ENCODE measurements at regions not wholly inside any gene's neighbourhood (a gene's known extent, or its start where the extent isn't known, plus 50 kb on each side); places are given as distances from the start of the nearest gene placed in this dataset.

GRCh38 chr2:226431288-226431948 lies 368.2 kb downstream of the IRS1 start:
- no peaks in the 10 kb centered on the region for H3K27me3 ChIP-seq
- no peak overlapping the region for H3K4me3 ChIP-seq
- H3K27ac ChIP-seq (replicated peaks in 1 of 4) = no peak overlapping the region
- H3K9me3 ChIP-seq = no peaks in the 10 kb centered on the region
- DNase-seq (ENCODE audit: extremely low spot score) = no peak
- intact Hi-C loops (cut with DNase I) = no loop called here
- no peaks in the 10 kb centered on the region for H3K36me3 ChIP-seq
- WGBS = 54% methylated on average over 2 of the region's 2 CpGs
- no peak for TF ChIP-seq POLR2A (IDR thresholded peaks at IDR 0.05; ENCODE audit: low read depth)
- TF ChIP-seq EP300 (IDR thresholded peaks at IDR 0.05) = no peak
- TF ChIP-seq POLR2AphosphoS5 (IDR thresholded peaks at IDR 0.05) = no peak
- no peaks in the 10 kb centered on the region for H3K4me1 ChIP-seq

- Histone ChIP-seq H3K4me1 (peaks cover 0 to 6% (median 3%) of the 10 kb centered on the region in 4 donors), H3K27ac (replicated peaks in 1 of 4) (no peak overlapping the region), H3K27me3 (no peaks in the 10 kb centered on the region), H3K4me3 (no peak overlapping the region), H3K9me3 (no peaks in the 10 kb centered on the region), H3K36me3 (no peaks in the 10 kb centered on the region)
- peak; percentile 37 for DNase-seq (ENCODE audit: extremely low spot score)
- TF ChIP-seq EP300 (IDR thresholded peaks at IDR 0.05) = no peak
- no peak for TF ChIP-seq POLR2A (IDR thresholded peaks at IDR 0.05; ENCODE audit: low read depth)
- no peak for TF ChIP-seq POLR2AphosphoS5 (IDR thresholded peaks at IDR 0.05)
- TF ChIP-seq, protein P1, sequence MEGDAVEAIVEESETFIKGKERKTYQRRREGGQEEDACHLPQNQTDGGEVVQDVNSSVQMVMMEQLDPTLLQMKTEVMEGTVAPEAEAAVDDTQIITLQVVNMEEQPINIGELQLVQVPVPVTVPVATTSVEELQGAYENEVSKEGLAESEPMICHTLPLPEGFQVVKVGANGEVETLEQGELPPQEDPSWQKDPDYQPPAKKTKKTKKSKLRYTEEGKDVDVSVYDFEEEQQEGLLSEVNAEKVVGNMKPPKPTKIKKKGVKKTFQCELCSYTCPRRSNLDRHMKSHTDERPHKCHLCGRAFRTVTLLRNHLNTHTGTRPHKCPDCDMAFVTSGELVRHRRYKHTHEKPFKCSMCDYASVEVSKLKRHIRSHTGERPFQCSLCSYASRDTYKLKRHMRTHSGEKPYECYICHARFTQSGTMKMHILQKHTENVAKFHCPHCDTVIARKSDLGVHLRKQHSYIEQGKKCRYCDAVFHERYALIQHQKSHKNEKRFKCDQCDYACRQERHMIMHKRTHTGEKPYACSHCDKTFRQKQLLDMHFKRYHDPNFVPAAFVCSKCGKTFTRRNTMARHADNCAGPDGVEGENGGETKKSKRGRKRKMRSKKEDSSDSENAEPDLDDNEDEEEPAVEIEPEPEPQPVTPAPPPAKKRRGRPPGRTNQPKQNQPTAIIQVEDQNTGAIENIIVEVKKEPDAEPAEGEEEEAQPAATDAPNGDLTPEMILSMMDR (IDR thresholded peaks at IDR 0.05) = no peak
- intact Hi-C loops (cut with DNase I) = no loop called here
- 93% methylated on average over 2 of the region's 2 CpGs for WGBS
Observed at GRCh38 chr2:226429476-226429875, 370.1 kb downstream of the IRS1 start.

- no peak overlapping the region for H3K4me3 ChIP-seq
- peaks cover 6 to 21% (median 15%) of the 10 kb centered on the region in 4 donors for H3K4me1 ChIP-seq
- no peak for TF ChIP-seq POLR2AphosphoS5 (IDR thresholded peaks at IDR 0.05)
- TF ChIP-seq POLR2A (IDR thresholded peaks at IDR 0.05; ENCODE audit: low read depth) = no peak
- TF ChIP-seq, protein P1 (IDR thresholded peaks at IDR 0.05) = no peak
- no peak for TF ChIP-seq EP300 (IDR thresholded peaks at IDR 0.05)
- no peaks in the 10 kb centered on the region for H3K36me3 ChIP-seq
- no peak overlapping the region for H3K27ac ChIP-seq (replicated peaks in 1 of 4)
- H3K27me3 ChIP-seq = no peaks in the 10 kb centered on the region
- 86% methylated on average over 7 of the region's 7 CpGs for WGBS
- DNase-seq (ENCODE audit: extremely low spot score) = no peak
- no peaks in the 10 kb centered on the region for H3K9me3 ChIP-seq
- intact Hi-C loops (cut with DNase I) = no loop called here
Observed at GRCh38 chr2:226427538-226428307, 371.9 kb downstream of the IRS1 start.

- WGBS = 61% methylated on average over 5 of the region's 5 CpGs
Observed at GRCh38 chr2:226426292-226426736, 373.3 kb downstream of the IRS1 start.

DNA sequence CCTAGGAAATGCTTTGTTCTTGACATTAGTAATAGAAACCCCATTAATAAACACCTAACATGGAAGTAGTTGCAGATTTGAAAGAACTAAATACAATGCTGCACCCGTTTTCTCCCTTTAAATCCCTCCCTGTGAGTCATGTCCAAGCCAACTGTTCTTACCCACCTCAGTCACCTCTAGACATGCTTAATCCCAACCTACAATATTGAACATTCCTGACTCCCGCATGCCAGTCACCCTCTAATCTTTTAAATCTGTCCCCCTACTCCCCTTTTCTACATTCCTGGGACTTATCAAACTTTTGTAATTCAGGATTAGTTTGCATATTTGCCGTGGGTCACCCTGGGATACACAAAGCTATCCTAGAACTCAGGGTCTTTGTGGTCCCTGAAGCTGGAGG lies 374.6 kb downstream of the IRS1 start:
- no peak overlapping the region for H3K27ac ChIP-seq (replicated peaks in 1 of 4)
- 77% methylated on average over 3 of the region's 3 CpGs for WGBS

More at GRCh38 chr2:226426292-226426736, 373.3 kb downstream of the IRS1 start:
- intact Hi-C loops (cut with DNase I) = no loop called here
- no peak overlapping the region for H3K4me3 ChIP-seq
- H3K27me3 ChIP-seq = no peaks in the 10 kb centered on the region
- no peaks in the 10 kb centered on the region for H3K9me3 ChIP-seq
- no peak for DNase-seq (ENCODE audit: extremely low spot score)
- TF ChIP-seq POLR2AphosphoS5 (IDR thresholded peaks at IDR 0.05) (no peak), EP300 (IDR thresholded peaks at IDR 0.05) (no peak), POLR2A (IDR thresholded peaks at IDR 0.05; ENCODE audit: low read depth) (no peak)
- TF ChIP-seq, protein P1 (IDR thresholded peaks at IDR 0.05) = no peak
- H3K27ac ChIP-seq (replicated peaks in 1 of 4) = no peak overlapping the region
- peaks cover 6 to 21% (median 15%) of the 10 kb centered on the region in 4 donors for H3K4me1 ChIP-seq
- no peaks in the 10 kb centered on the region for H3K36me3 ChIP-seq

More for the DNA sequence above, 374.6 kb downstream of the IRS1 start:
- Histone ChIP-seq H3K36me3 (no peaks in the 10 kb centered on the region), H3K9me3 (no peaks in the 10 kb centered on the region), H3K27me3 (no peaks in the 10 kb centered on the region), H3K4me1 (peaks cover 6 to 21% (median 15%) of the 10 kb centered on the region in 4 donors), H3K4me3 (no peak overlapping the region)
- intact Hi-C loops (cut with DNase I) = no loop called here
- TF ChIP-seq EP300 (IDR thresholded peaks at IDR 0.05) = no peak
- no peak for TF ChIP-seq POLR2AphosphoS5 (IDR thresholded peaks at IDR 0.05)
- peak; percentile 39 for DNase-seq (ENCODE audit: extremely low spot score)

All from esophagus muscularis mucosa (tissue), 4 donors.